Mononuclear cell (primary cell): ENCODE measurements at regions not wholly inside any gene's neighbourhood (a gene's known extent, or its start where the extent isn't known, plus 50 kb on each side); places are given as distances from the start of the nearest gene placed in this dataset.

ENCODE experiments used
- H3K27me3 ChIP-seq: 2 replicates; pipeline ENCODE4 v1.6.0; 2011; ENCODE audit warnings: low read length, control low read depth; ENCODE audit not compliant: insufficient read depth
- H3K4me1 ChIP-seq: 2 replicates; pipeline ENCODE4 v1.5.1; 2011; ENCODE audit warnings: mild to moderate bottlenecking, low read length, control low read depth; ENCODE audit not compliant: insufficient read depth
- H3K4me3 ChIP-seq: 2 replicates; pipeline ENCODE4 v1.5.1; 2011; ENCODE audit warnings: mild to moderate bottlenecking, low read length, moderate library complexity
- H3K9me3 ChIP-seq: 2 replicates; pipeline ENCODE4 v1.5.1; 2011; ENCODE audit warnings: low read depth, mild to moderate bottlenecking, control low read depth, low read length

- H3K9me3 ChIP-seq = no peaks in the 10 kb centered on the region
- no peaks in the 10 kb centered on the region for H3K4me1 ChIP-seq
- H3K4me3 ChIP-seq = no peak overlapping the region
- H3K27me3 ChIP-seq = no peaks in the 10 kb centered on the region
Measured at GRCh38 chr13:43978688-43979087, 99.0 kb downstream of the LACC1 start.

DNA sequence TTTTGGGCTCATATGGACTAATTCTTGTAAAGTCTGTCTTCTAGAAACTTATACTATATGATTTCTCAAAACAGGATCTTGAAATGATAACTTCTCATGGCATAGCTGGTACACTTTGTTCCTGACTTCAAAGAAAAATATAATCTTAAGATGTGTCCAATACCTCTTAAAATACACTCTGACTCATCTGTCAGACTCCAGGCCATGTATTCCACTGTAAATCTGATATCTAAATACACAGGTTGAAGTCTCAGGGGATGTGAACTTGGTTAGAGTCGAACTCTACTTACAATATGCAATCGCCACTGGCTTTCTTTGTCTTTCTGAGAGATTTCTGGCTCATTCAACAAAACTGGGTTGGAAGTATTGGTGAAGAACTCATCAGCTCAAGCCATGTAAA lies 99.8 kb downstream of the LACC1 start:
- Histone ChIP-seq H3K9me3 (no peaks in the 10 kb centered on the region), H3K4me3 (no peak overlapping the region), H3K27me3 (no peaks in the 10 kb centered on the region), H3K4me1 (no peaks in the 10 kb centered on the region)

DNA sequence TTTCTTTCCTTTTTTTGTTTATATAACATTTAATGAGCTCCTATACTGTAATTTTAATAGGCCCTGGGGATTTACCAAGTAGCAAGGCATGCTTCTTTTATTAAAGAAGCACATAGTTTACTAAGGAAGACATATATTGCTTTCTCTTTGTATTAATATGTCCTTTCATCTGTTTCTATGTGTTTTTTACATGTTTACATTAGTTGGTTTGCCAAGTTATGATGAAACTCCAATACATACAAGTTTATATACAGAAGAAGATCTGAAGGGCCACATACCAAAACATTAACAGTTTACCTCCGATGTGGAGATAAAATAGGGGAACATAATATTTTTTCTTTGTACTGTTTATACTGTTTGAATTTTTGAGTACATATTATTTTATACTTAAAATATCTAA lies 100.9 kb downstream of the LACC1 start:
- Histone ChIP-seq H3K4me1 (no peaks in the 10 kb centered on the region), H3K9me3 (no peaks in the 10 kb centered on the region), H3K27me3 (no peaks in the 10 kb centered on the region), H3K4me3 (no peak overlapping the region)

DNA sequence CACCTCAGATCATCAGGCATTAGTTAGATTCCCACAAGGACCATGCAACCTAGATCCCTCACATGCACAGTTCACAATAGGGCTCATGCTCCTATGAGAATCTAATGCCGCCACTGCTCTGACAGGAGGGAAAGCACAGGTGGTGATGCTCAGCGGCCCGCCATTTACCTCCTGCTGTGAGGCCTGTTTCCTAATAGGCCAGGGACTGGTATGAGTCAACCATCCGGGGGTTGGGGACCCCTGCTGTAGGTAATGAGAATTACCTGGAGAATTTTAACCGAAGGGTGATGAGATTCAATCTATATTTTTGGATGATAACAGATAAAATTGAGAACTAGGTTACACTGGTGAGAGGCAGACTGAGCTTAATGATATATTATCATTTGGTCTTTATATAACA lies 101.4 kb downstream of the LACC1 start:
- Histone ChIP-seq H3K4me3 (no peak overlapping the region), H3K9me3 (no peaks in the 10 kb centered on the region), H3K4me1 (no peaks in the 10 kb centered on the region), H3K27me3 (no peaks in the 10 kb centered on the region)

DNA sequence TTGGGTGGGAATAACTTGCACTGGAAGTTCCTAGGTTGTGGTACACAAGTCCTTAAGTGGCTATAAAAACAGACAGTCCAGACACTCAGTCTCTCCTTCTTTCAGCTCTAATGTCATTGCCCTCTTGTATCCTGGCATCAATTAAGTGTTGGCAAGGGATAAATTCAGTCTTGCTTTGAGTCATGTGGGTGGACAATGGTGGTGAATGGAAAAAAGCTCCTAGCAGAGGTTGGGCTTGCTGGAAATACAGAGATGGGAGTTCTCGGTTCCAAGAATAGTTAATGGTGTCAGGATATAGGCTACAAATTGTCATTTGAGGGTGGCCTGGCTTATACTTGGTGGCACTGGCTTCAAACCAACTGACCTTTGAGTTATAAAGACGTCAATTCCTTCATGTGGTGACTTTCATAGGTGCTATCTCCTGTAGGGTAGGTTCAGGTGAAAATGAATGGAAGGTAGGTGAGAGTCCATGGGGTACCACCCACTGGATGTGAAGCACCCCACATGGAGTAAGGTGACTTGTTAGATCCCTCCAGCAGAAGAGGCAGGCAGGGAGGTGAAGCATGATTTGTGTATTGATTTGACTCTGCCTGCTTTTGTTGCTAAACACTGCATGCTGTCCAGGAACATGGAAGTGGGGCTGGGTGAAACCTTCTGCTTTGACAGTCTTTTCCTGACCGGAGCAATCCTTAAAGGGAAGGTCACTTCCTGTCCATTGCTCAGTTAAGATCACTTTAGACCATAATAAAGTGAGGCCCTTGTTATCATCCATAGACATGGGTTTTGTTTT lies 102.0 kb downstream of the LACC1 start:
- no peak overlapping the region for H3K4me3 ChIP-seq

DNA sequence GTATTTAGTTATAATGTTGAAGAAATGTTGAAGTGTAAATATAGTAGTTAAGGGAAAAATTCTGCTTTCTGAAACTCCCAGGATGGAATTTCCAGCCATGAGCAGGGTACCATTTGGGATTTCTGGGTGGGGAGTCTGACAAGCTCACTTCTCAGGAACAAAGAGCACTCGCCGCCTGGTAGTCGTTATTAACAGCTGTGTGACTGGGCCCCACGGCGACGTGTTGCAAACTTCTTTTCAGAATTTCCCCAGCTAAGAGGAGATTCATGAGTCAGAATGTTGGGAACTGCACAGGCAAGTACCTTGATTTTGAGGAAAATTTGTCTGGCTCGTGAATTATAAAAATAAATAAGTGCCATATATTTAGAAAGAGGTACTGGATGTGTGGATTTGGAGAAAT lies 103.7 kb downstream of the LACC1 start:
- Histone ChIP-seq H3K4me3 (no peak overlapping the region), H3K4me1 (no peaks in the 10 kb centered on the region), H3K9me3 (no peaks in the 10 kb centered on the region), H3K27me3 (no peaks in the 10 kb centered on the region)

More for the DNA sequence above, 102.0 kb downstream of the LACC1 start:
- Histone ChIP-seq H3K27me3 (no peaks in the 10 kb centered on the region), H3K4me1 (no peaks in the 10 kb centered on the region), H3K9me3 (no peaks in the 10 kb centered on the region)

- no peaks in the 10 kb centered on the region for H3K27me3 ChIP-seq
- H3K9me3 ChIP-seq = no peaks in the 10 kb centered on the region
- H3K4me1 ChIP-seq = no peaks in the 10 kb centered on the region
- no peak overlapping the region for H3K4me3 ChIP-seq
Measured at GRCh38 chr13:43984292-43984691, 104.6 kb downstream of the LACC1 start.

DNA sequence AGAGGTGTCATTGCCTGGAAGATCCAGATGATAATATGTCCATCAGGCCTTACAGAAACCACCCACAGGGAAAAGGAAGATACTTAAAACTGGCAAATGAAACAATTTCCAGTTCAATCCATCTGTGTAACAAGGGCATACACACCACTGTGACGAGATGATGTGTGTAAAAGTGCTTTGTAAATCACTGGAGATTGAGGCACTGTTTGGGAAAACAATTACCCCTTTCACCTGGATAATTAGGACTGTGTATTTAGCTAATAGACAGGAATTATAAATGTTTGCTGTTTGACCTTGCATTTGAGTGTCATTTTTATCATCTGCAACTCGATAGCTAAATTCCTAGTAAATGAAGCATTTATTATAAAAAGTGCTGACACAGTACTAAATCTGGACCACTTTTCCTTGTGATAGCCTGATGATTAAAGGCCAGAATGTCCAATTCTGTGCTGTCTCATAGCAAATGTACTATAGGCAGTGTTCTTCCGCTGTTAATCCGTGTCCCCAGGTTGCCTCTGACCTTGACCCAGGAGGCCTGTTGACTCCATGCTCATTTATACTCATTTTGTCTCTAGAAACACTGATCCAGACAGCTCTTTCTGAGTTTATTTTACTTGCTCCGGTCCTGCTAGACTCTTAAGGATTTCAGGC lies 105.8 kb downstream of the LACC1 start:
- Histone ChIP-seq H3K4me1 (no peaks in the 10 kb centered on the region), H3K27me3 (no peaks in the 10 kb centered on the region)

DNA sequence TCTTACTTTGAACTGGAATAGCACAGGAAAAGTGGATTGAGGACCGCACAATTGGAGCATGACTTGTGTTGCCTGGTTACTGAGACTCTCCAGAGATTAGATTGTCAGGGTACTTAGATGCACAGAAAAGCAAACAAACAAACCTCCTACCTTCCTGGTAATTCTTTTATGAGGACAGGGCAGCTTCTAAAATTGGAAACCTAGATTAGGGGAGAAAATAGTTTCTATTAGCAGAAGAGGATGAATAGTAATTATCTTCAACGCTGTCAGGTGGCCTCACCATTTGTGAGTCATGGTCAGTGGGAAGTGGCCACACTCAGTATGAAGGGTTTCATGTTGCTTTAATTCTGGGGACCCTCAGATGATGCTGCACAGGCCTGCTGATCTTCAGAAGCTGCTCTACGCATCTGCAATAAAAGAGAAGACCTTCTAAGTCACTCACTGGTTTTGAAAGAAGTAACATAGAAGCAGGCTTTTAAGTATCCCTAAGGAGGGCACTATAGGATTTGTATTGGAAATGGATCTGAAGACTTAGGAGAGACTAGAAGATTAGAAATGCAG lies 106.8 kb downstream of the LACC1 start:
- Histone ChIP-seq H3K4me1 (no peaks in the 10 kb centered on the region), H3K9me3 (no peaks in the 10 kb centered on the region)

More for the DNA sequence above, 105.8 kb downstream of the LACC1 start:
- Histone ChIP-seq H3K4me3 (no peak overlapping the region), H3K9me3 (no peaks in the 10 kb centered on the region)

DNA sequence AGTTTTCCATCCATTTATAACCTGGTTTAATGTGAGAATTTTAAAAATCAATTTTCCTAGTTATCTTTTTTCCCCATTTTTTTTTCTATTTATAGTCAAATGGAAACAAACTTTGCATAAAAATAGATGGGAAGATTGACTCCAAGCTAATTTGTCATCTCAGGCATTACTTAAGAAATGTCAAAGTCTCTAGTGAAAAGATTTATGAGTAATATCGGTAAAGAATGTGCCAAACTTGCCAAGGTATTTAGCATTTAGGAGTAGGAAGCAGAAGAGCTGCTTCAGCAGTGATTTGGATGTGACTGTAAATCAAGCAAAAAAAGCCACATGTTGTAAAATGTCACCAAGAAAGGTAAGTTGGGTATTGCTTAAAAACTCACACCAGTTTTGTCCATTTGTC lies 108.6 kb downstream of the LACC1 start:
- no peak overlapping the region for H3K4me3 ChIP-seq
- H3K9me3 ChIP-seq = no peaks in the 10 kb centered on the region
- H3K4me1 ChIP-seq = no peaks in the 10 kb centered on the region

More for the DNA sequence above, 106.8 kb downstream of the LACC1 start:
- Histone ChIP-seq H3K4me3 (no peak overlapping the region), H3K27me3 (no peaks in the 10 kb centered on the region)

GRCh38 chr13:43990021-43990420 lies 110.3 kb downstream of the LACC1 start:
- Histone ChIP-seq H3K27me3 (peaks cover 2% of the 10 kb centered on the region), H3K4me3 (no peak overlapping the region), H3K9me3 (peaks cover 5% of the 10 kb centered on the region), H3K4me1 (no peaks in the 10 kb centered on the region)

More for the DNA sequence above, 108.6 kb downstream of the LACC1 start:
- no peaks in the 10 kb centered on the region for H3K27me3 ChIP-seq

GRCh38 chr13:43990829-43991228 lies 111.1 kb downstream of the LACC1 start:
- Histone ChIP-seq H3K4me1 (no peaks in the 10 kb centered on the region), H3K9me3 (peaks cover 6% of the 10 kb centered on the region), H3K27me3 (peaks cover 2% of the 10 kb centered on the region), H3K4me3 (no peak overlapping the region)

DNA sequence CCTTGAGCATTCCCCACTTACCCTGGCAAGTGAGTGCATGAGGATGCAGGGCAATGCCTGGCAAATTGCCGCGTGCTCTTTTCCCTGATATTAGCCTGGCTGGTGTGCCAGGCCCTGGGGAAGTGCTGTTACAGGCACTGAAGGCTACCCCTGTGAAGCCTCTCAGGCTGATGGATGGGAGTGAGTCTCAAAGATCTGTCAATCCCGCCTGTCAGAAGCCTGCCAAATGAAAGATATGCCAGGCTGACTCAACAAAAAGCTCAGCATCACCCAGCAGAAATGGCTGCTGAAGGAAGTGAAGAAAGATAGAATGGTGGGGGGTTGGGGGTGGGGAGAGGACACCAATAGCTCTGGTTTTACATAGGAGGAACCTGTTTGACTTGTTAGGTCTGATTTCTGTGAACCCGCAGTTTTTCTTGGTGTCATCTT lies 112.1 kb downstream of the LACC1 start:
- peaks cover 6% of the 10 kb centered on the region for H3K9me3 ChIP-seq
- H3K4me3 ChIP-seq = no peak overlapping the region
- H3K4me1 ChIP-seq = no peaks in the 10 kb centered on the region
- H3K27me3 ChIP-seq = peaks cover 2% of the 10 kb centered on the region

GRCh38 chr13:43992211-43992610 lies 112.5 kb downstream of the LACC1 start:
- H3K9me3 ChIP-seq = peaks cover 6% of the 10 kb centered on the region
- peaks cover 2% of the 10 kb centered on the region for H3K27me3 ChIP-seq
- H3K4me1 ChIP-seq = no peaks in the 10 kb centered on the region
- H3K4me3 ChIP-seq = no peak overlapping the region

DNA sequence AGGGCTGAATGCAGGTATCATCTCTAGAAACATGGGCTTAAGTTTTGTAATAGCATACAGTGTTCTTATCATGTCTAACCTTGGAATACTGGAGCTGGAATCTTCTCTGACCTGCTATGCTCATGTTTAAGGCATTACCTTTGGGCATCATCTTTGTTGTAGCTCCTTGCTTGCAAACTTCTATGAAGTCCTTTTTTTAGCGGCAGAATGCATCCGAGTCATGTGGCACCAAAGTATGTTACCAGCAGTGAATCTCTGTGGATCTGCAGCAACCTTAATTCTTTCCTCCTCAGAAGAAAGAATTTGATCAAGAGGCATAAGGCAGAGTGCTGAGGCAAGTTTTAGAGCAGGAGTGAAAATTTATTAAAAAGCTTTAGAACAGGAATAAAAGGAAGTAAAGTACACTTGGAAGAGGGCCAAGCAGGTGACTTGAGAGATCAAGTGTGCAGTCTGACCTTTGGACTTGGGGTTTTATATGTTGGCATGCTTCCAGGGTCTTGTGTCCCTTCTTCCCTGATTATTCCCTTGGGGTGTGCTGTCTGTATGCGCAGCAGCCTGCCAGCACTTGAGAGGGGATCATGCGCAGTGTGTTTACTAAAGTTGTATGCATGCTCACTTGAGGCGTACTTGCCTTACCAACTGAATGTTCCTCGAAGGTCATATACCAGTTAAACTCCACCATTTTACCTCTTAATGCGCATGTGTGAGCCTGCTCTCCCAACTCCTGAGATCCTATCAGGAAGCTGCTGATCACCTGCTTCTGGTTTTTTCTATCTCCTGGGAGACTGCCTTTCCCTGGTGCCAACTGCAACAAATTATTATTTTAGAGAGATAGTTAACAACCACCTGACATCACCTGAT lies 115.5 kb downstream of the LACC1 start:
- Histone ChIP-seq H3K4me1 (no peaks in the 10 kb centered on the region), H3K4me3 (no peak overlapping the region), H3K9me3 (peaks cover 6% of the 10 kb centered on the region), H3K27me3 (peaks cover 2% of the 10 kb centered on the region)
